HG02973 (cell line): ENCODE measurements at regions not wholly inside any gene's neighbourhood (a gene's known extent, or its start where the extent isn't known, plus 50 kb on each side); places are given as distances from the start of the nearest gene placed in this dataset.

Experiments
- ATAC-seq: cut with Tn5 transposase; IDR thresholded peaks from one replicate; pipeline ENCODE4 v1.9.1; 2021; ENCODE audit warnings: moderate library complexity; ENCODE audit not compliant: unreplicated experiment

DNA sequence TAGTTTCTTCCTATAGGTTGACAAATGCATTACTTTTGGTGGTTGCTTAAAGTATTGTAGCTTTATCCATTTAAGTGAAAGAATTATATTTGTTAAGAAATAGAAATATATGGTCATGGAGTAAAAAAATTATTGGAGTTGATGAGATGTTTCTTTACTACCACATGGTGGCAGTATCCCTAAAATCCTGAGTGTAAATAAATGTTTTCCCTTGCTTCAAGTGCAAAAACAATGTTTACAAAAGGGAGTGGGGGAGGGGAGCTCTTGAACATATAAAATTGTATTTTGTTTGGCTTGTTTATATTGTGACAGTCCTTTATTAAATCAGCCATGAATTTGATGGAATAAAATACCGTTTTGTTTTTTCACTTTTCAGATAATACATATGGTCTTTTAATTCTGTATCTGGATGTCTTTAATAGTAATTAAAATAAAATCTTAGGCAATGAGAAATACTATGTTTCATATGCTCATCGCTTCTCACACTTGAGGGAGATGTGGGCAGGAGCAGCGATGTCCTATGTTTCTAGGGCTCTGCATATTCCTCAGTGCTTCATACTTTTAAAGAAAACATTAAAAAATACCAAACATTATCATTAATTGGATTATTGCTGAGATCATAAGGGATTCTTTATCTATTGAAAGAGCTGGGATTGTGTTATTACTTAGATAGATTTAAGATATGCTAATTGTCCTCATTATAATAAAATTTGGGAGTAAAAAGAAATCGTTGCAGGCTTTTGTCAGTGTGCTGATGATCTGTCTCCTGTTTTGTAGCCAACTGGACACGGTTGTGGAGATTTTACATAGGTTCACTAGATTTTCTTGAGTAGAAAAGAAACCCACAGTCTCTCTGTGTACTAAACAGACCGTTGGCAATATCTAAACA lies 349.7 kb downstream of the TUSC7 start:
- ATAC-seq = no peak

DNA sequence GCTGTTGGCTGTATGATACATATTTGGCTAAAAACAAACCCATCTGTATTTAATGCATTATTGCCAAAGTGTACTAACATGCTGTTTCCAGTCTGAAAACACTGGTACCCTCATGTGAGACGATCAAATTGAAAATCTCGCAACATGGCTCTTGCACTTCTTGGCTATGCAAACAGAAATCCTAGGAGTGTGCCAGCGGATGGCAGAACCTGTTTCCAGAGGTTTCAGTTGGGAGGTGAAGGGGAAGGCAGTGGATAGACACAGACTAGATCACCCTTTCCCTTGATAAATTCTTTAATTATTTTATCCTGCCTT lies 350.3 kb downstream of the TUSC7 start:
- no peak for ATAC-seq

DNA sequence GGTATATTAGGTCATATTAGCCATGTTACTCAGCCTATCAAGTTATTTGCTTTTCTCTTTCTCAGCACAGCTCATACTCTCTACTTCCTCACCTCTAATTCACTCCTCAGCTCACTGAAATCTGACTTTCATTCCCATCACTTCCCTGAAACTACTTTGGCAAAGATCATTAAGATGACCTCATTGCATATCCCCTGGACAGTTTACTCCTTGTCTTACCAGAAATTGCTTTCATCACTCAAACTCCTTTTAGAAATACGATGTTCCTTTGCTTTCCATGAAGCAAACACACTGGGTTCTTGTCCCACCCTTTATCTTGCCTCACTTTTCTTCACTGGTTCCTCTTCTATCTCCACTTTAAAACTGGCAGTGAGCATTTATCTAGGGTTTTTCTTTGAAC lies 354.4 kb downstream of the TUSC7 start:
- ATAC-seq = no peak

DNA sequence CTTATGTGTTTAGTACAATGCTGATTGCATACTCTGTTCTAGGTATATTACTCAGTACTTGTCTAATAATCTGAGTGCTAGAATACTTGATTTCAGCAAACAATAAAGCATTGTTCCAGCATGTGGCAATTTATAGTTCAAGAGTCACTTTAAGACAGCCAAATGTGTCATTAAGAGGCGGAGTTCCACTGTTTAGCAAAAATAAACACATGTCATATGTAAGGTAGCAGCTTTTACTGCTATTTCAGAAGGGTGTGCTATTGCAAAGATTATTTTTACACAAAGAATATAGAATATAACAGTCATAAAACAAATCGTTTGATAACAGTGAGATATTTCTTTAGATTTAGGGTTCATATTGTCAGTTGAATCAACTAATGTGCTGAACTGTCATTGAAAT lies 358.7 kb downstream of the TUSC7 start:
- no peak for ATAC-seq

DNA sequence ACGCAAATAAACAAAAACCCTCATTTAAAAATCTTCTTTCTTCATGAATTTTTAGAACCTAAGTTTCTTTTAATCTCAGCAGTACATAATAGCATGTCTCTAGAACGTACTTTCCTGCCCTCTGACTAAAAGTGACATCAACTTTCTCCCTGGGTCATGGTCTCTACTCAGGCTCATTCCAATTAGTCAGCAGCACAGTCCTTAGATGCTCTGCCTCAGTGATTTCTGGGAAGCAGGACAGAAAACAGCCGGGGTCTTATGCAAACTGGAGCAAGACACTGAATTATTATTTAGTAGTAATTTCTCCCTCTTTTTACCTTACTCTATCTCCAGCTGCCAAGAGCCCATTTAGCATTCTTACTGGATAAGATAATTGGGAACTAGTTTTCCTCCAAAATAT lies 365.2 kb downstream of the TUSC7 start:
- ATAC-seq = no peak

DNA sequence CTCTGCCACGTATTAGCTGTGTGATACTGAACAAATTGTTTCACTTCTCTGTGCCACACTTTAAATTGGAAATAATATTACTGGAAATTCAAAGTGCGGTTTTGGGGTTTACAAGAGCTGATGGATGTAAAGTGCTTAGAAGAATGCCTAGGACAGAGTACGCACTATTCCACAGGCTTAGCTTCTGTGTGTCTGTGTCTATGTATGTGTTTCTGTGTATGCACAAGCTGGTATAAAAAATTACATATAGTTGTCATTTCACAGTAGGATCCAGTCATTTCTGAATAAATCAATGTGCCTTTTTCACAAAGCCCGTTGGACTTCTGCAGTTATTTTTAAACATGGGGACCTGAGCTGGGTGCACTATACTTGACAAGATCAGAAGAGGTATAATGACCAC lies 370.4 kb downstream of the TUSC7 start:
- ATAC-seq = no peak

DNA sequence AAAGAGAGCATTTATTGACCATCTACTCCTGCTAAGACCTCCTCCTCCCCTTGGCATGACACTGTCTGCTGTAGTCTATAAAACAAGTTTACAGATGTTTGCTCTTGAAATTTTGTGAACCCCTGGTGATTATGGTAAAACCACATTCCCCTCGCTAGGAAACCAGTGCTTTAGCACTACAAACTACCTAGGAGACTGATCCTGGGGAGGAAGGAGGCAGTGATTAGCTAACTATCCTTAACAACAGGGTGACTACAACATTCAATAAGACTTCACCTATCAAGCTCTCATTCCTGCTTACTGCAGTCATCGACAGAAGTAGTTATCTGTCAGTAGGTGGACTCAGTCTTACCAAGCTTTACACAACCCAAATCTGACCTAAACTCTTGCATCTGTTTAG lies 371.3 kb downstream of the TUSC7 start:
- ATAC-seq = no peak

DNA sequence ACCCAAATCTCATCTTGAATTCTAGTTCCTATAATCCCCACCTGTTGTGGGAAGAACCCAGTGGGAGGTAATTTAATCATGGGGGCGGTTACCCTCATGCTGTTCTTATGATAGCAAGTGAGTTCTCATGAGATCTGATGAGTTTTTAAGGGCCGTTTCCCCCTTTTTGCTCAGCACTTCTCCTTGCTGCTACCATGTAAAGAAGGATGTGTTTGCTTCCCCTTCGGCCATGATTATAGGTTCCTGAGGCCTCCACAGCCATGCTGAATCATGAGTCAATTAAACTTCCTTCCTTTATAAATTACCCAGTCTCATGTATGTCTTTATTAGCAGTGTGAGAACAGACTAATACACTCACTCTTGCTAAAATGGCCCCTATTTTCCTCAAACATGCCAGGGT lies 374.7 kb downstream of the TUSC7 start:
- ATAC-seq = no peak

DNA sequence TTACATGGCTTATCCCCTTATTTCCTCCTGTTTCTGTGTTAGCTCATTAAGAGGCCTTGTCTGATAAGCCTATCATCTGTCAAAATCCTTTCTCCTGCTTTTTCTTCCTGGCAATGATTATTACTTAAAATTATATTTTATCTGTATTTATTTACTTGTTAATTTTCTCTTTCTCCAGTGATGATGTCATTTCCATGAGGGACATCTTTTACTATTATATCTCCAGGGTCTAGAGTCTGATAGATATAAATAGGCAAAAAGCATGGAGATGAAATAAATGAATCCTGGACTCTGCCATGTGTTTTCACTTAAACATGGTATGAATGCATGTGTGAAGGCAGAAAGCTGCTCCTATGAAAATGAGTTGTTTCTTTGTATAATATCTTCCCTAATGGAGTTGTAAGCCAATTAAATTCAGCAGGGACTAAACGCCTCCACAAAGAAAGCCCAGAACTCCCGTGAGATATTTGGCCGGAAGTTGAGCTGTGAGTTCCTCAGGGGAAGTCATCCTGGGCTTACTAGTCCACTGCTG lies 375.2 kb downstream of the TUSC7 start:
- no peak for ATAC-seq

DNA sequence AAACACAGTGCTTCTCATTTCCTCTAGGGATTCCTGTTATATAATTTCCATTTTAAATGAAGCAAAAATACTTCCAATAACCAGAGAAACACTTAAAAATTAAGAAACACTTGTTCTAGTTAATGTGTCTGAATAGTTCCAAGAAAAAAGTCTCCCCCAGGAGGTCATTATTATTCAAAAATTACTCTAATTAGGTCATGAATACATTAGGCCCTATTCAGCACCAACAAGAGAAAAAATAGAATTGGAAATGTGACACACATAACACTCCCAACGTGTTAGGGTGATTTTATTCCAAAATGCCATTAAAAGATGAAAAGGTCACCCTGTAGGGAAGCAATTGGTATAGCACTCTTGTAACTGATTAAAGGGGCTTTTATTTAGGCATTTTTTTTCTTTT lies 382.1 kb downstream of the TUSC7 start:
- ATAC-seq = no peak

DNA sequence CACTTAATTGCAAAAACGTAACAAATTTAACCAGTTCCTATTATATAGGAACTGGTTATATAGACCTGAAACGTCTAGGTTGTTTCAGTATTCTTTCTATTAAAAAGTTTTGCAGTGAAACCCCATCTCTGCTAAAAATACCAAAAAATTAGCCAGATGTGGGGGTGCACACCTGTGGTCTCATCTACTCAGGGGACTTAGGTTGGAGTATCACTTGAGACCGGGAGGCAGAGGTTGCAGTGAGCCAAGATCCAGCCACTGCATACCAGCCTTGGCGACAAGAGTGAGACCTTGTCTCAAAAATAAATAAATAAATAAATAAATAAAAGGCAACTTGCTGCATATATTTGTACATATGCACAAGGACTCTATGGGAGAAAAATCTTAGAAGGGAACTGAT lies 387.0 kb downstream of the TUSC7 start:
- ATAC-seq = no peak

DNA sequence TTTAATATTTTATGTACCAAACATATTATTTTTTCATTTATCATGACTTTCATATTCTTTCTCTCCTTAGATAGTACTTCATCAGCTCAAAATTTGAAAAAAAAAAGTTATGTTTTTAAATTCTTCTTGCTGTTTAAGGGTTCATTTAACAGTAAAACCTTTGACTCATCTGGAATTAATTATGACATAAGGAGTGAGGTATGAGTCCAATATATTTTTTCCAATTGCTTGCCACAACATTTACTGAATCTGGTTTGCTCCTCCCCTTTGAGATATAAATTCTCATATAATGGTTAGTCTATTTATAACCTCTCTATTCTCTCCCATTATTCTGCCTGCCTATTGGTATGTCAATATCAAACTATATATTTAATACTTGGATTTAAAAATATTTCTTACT lies 387.8 kb downstream of the TUSC7 start:
- ATAC-seq = no peak

DNA sequence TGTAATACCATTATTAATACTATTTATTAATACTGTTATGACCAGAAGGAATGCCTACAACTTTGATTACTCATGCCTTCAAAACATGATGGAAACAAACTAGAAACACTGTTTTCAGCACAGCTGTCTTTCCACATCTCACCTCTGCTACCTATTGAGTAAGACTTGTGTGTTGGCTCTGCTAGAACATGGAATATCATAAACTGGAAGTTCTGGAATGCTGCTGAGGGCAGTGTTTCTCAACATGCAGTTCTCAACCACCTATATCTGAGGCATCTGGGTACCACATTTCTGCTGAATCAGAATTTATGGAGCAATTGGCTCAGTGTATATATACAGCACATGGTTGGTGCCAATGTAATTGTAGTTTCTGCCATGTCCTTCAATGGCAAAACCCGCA lies 392.1 kb downstream of the TUSC7 start:
- ATAC-seq = no peak

DNA sequence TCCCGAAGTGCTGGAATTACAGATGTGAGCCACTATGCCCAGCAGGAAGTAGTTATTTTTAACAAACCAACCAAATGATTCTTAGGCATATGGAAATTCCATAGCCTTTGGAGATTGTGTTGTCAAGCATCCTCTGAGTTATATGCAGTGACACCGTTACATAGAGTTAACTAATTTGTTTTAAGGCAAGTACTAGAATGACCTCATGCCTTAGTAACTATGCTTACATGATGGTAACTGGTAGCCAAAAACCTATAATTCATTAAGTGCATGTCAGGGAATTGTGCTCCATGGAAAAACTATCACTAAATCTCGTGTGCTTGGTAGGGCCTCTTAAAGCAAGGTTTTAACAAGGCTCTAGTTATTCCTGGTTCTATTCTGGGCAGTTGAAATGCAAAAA lies 392.8 kb downstream of the TUSC7 start:
- no peak for ATAC-seq

DNA sequence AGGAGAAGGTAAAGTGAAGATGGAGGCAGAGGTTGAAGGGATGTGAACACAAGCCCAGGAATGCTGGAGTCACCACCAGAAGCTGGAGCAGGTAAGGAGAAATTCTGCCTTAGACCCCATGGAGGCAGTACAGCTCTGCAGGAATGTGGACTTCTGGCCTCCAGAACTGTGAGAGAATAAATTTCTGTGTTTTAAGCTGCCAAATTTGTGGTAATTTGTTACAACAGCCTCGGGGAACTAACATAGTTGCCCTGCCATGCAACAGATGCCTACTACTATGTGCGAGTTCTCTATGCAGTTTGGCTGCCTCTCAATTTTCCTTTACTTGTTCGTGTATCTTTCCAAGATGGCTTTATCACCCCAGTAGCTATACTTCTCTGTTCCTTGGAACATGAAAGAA lies 394.1 kb downstream of the TUSC7 start:
- ATAC-seq = no peak

DNA sequence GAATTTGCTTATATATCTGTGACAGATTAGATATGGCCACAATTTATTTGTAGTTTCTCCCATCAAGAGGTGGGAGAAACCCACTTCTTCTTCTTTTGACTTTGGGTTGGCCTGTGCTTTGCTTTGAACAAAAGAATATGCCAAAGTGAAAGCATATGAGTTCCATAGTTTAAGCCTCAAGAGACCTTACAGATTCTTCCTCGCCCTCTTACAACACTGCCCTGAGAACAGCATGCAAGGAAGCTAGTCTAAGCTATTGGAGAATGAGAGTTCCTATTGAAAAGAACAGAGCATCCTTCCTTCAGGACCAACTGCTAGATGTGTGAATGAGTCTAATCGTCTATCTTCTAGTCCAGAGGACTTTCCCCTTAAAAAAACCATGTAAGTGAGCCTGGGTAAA lies 394.8 kb downstream of the TUSC7 start:
- ATAC-seq = no peak

DNA sequence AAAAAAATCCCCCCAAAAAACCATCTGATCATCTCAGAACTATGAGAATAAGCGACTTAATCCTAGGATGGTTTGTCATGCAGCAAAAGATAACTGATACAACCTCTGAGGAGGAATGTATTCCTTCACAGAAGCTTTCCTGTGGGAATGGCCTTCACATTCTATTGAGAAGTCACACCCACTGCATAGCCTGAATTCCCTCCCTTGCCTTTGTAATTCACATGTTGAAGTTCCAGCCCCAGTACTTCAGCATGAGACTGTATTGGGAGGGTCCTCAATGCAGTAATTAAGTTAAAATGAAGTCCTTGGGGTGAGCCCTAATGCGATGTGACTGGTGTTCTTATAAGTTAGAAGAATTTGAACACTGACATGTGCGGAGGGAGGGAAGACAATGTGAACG lies 395.2 kb downstream of the TUSC7 start:
- ATAC-seq = no peak

DNA sequence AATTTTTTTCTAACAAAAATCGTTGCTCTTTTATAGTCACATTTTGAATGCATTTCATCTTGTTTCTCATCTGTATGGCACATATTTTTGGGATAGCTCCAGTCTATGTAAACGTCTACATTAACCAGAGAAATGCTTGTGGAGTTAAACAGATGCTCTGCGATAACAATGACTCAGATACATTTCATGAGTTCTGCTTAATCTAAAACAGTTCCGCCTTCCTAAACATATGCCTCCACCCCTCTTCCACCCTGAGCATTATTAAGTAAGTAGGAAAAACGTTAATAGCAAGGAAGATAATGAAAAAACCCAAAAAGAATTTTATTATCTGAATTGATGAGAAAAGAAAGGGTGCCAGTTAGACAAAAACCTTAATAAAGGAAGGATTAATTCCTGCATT lies 396.1 kb downstream of the TUSC7 start:
- ATAC-seq = no peak

DNA sequence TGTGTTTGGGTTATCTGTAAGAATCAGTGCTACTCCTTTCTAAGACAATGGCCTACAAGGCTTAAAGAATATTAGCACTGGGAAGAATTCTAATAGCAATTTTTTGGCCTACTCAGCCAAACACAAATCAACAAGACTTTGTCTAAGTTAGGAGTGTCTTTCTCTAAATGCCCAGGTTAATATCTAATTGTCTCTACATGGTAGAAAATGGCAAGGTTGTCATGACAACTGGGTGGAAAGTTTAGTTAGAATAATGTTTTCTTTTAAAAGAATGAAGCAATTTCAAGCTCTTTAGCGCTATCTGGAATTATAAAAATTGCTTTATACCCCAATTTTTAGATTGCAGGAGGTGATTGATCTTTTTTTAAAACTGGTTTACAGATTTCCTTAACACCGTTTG lies 396.8 kb downstream of the TUSC7 start:
- ATAC-seq = no peak

DNA sequence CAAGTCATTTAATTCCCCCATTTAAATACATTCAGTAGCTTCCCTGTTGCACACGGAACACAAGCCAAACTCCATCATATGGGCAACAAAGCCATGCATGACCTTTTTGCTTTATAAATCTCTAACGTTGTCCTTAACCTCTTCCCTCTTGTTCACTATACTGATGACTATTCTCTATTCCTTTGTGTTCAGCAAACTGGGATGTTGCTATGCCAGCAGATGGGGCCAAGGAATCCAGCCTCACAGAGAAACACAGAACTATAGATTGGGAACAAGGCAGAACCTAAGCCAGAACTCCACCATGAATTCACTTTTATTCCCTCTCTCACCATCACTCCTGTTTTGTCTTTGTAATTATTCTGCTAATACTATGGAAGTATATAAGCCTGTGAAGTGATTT lies 398.4 kb downstream of the TUSC7 start:
- ATAC-seq = no peak

DNA sequence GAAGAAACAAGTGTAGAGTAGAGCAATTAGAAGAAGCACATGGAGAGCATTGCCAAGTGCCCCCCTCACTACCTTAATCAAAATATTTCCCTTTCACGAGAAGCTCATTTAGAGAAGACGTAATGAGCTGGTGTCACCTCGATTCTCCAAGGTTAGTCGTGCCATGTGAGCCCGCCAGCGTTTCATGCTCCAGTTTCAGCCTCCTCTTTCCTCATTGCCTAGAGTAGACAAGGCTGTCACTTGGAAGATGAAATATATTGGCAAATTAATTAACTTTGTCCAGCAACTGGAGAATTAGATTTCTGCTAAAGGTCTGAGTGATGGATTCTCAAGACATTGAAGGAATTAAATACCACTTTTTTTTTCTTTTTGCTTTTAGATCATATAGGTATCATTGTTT lies 399.6 kb downstream of the TUSC7 start:
- no peak for ATAC-seq

DNA sequence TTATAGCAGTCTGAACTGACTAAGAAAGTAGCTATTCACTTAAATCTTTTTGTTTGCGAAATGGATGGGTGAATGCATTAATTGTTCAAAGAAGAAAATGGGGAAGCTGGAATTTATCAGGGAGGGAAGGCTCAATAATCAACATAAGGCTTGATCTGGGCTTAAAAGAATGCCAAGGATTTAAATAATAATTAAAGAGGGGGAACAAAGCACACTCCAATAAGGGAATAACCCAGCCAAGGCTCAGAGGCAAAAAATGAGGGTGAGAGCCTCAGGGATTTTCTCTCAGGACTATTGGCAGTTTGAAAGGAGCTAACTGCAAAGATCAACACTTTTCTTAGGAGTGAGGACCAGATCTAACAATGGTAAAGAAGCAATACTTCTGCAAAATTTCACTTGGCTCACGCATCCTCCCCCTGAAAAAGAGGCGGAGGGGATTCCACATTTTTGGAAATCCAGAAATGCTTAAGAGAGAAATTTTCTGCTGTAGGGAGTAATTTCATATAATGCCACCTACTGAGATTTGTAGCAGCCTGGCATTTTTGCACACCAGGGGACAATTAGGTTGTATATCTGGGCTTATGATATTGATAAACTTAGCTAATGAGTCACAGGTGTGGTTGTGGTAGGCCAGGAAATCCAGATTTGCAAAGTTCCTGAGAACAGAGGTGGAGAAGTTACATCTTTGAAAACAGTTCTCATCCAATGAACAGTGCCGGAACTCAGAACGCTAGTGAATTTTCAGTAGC lies 405.1 kb downstream of the TUSC7 start:
- ATAC-seq = no peak
